KMS-11 (cell line): ENCODE measurements at regions not wholly inside any gene's neighbourhood (a gene's known extent, or its start where the extent isn't known, plus 50 kb on each side); places are given as distances from the start of the nearest gene placed in this dataset.
"Not testable (repeated sequence)": the region's sequence is repeated elsewhere in the genome, so short reads cannot be mapped to it uniquely, and the experiment has no call there.

Experiments used
- H2AFZ ChIP-seq: fragments of 200-600 bp; sonication (generic); 2 replicates; pipeline ENCODE4 v1.6.1; 2016; ENCODE audit warnings: antibody characterized with exemption, mixed run types, low read depth
- H3K27ac ChIP-seq: fragments of 200-600 bp; sonication (generic); 2 replicates; pipeline ENCODE4 v1.6.1; 2016; ENCODE audit warnings: mild to moderate bottlenecking, mixed run types
- H3K27me3 ChIP-seq: fragments of 200-600 bp; sonication (generic); 2 replicates; pipeline ENCODE4 v1.6.1; 2017; ENCODE audit warnings: mild to moderate bottlenecking, low read depth, mixed run types, moderate library complexity; ENCODE audit not compliant: insufficient read depth
- H3K36me3 ChIP-seq: fragments of 200-600 bp; sonication (generic); 2 replicates; pipeline ENCODE4 v1.6.1; 2017; ENCODE audit warnings: mild to moderate bottlenecking, mixed run types; ENCODE audit not compliant: insufficient read depth
- H3K4me1 ChIP-seq: fragments of 200-600 bp; sonication (generic); 2 replicates; pipeline ENCODE4 v1.6.1; 2016; ENCODE audit warnings: mild to moderate bottlenecking, low read depth, mixed run types; ENCODE audit not compliant: poor library complexity, severe bottlenecking
- H3K4me2 ChIP-seq: fragments of 200-600 bp; sonication (generic); 2 replicates; pipeline ENCODE4 v1.7.0; 2016; ENCODE audit warnings: mild to moderate bottlenecking, mixed run types
- H3K4me3 ChIP-seq: fragments of 200-600 bp; sonication (generic); IDR thresholded peaks from 2 replicates; pipeline ENCODE4 v1.6.1; 2017; ENCODE audit warnings: low read depth, low read length, mixed read lengths; ENCODE audit not compliant: insufficient read depth
- H3K79me2 ChIP-seq: fragments of 200-600 bp; sonication (generic); 2 replicates; pipeline ENCODE4 v1.6.1; 2016; ENCODE audit warnings: low read depth, mixed run types; ENCODE audit not compliant: insufficient read depth
- H3K9ac ChIP-seq: fragments of 200-600 bp; sonication (generic); 2 replicates; pipeline ENCODE4 v1.6.1; 2016; ENCODE audit warnings: mild to moderate bottlenecking, mixed run types
- H4K20me1 ChIP-seq: fragments of 200-600 bp; sonication (generic); 2 replicates; pipeline ENCODE4 v1.6.1; 2016; ENCODE audit warnings: mild to moderate bottlenecking, mixed run types; ENCODE audit not compliant: insufficient read depth
- TF ChIP-seq, protein P1 (sequence below): fragments of 200-600 bp; sonication (generic); conservative IDR thresholded peaks from 2 replicates; pipeline ENCODE4 v1.6.1; 2017; ENCODE audit warnings: low read depth, mild to moderate bottlenecking, antibody characterized with exemption, low read length, moderate library complexity, mixed read lengths

DNA sequence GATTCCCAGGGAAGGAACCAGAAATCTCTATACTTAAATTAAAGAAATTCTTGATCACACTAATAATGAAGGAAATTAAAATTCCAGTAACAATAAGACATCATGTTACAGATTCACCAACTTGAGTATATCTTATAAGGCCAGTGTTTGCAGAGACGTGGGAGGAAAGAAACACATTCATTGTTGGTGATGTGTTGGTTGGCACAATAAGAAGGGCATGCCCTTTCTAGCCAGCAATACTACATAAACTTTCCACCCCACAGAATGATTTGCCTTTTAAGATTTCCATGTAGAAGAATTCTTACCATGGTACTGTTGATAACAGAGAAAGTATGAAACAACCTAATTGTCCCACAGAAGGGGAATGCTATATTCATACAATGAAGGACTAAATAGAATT lies 581.5 kb downstream of the STIM2 start:
- Histone ChIP-seq H4K20me1 (no peaks in the 10 kb centered on the region), H3K4me2 (no peak overlapping the region), H2AFZ (no peak overlapping the region), H3K27me3 (no peaks in the 10 kb centered on the region), H3K9ac (no peak overlapping the region), H3K27ac (no peak overlapping the region), H3K36me3 (no peaks in the 10 kb centered on the region), H3K4me1 (no peaks in the 10 kb centered on the region), H3K79me2 (no peaks in the 10 kb centered on the region), H3K4me3 (no peak overlapping the region)
- TF ChIP-seq, protein P1, sequence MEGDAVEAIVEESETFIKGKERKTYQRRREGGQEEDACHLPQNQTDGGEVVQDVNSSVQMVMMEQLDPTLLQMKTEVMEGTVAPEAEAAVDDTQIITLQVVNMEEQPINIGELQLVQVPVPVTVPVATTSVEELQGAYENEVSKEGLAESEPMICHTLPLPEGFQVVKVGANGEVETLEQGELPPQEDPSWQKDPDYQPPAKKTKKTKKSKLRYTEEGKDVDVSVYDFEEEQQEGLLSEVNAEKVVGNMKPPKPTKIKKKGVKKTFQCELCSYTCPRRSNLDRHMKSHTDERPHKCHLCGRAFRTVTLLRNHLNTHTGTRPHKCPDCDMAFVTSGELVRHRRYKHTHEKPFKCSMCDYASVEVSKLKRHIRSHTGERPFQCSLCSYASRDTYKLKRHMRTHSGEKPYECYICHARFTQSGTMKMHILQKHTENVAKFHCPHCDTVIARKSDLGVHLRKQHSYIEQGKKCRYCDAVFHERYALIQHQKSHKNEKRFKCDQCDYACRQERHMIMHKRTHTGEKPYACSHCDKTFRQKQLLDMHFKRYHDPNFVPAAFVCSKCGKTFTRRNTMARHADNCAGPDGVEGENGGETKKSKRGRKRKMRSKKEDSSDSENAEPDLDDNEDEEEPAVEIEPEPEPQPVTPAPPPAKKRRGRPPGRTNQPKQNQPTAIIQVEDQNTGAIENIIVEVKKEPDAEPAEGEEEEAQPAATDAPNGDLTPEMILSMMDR = no peak

DNA sequence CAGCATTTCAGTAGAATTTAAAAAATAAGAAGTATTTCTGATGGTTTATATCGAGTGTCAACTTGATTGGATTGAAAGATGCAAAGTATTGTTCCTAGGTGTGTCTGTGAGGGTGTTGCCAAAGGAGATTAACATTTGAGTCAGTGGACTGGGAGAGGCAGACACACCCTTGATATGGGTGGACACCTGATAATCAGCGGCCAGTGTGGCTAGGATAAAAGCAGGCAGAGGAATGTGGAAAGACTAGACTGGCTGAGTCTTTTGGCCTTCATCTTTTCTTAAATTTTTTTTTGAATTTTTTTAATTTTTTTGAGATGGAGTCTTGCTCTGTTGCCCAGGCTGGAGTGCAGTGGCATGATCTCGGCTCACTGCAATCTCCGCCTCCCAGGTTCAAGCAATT lies 582.0 kb downstream of the STIM2 start:
- H3K27ac ChIP-seq, H3K4me2 ChIP-seq, H3K4me1 ChIP-seq: not testable (repeated sequence)

DNA sequence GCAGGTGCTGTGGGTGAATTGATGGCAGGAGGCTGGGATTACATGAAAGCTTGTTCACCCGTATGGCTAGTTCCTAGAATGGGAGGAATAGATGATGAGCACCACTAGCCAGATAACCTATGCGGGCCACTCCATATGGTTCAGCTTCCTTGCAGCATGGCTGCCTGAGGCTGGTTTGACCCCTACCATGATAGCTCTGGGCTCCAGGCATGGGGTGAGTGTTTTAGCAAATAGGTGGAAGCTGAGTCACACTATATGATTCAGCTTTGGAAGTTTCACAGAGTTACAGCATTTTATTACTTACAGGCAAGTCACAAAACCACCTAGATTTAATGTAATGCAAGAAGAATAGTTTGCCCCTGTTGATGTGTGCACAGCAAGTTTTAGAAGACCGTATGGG lies 603.2 kb downstream of the STIM2 start:
- Histone ChIP-seq H2AFZ (no peak overlapping the region), H3K4me1 (no peaks in the 10 kb centered on the region), H4K20me1 (no peaks in the 10 kb centered on the region), H3K4me3 (no peak overlapping the region), H3K36me3 (no peaks in the 10 kb centered on the region), H3K27me3 (no peaks in the 10 kb centered on the region), H3K4me2 (no peak overlapping the region), H3K79me2 (no peaks in the 10 kb centered on the region), H3K9ac (no peak overlapping the region), H3K27ac (no peak overlapping the region)
- TF ChIP-seq, protein P1 = no peak

More for the DNA sequence above, 582.0 kb downstream of the STIM2 start:
- H3K4me3 ChIP-seq, H2AFZ ChIP-seq, H3K27me3 ChIP-seq, H4K20me1 ChIP-seq, H3K36me3 ChIP-seq, H3K79me2 ChIP-seq, H3K9ac ChIP-seq: not testable (repeated sequence)

DNA sequence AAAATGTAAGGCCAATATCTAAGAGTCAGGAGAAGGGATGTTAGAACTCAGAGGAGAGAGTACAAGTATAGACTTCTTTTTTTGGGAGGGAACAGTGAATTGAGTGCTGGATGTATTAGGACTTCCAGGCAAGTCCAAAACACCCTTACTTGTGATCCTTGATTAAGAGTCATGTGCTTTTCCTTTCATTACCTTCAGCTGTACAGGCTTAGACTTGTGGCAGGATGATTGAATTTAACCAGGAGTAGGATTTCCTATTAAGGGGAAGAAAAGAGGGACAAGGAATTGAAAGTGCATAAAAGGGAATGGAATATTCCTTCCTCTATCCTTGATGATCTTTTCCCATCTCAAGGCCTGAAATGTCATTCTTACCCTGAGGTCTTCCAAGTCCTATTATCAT lies 606.7 kb downstream of the STIM2 start:
- Histone ChIP-seq H2AFZ (no peak overlapping the region), H3K9ac (no peak overlapping the region), H3K4me1 (no peaks in the 10 kb centered on the region), H3K36me3 (no peaks in the 10 kb centered on the region), H3K4me3 (no peak overlapping the region), H3K27ac (no peak overlapping the region), H4K20me1 (no peaks in the 10 kb centered on the region), H3K4me2 (no peak overlapping the region), H3K79me2 (no peaks in the 10 kb centered on the region), H3K27me3 (no peaks in the 10 kb centered on the region)
- TF ChIP-seq, protein P1 = no peak

DNA sequence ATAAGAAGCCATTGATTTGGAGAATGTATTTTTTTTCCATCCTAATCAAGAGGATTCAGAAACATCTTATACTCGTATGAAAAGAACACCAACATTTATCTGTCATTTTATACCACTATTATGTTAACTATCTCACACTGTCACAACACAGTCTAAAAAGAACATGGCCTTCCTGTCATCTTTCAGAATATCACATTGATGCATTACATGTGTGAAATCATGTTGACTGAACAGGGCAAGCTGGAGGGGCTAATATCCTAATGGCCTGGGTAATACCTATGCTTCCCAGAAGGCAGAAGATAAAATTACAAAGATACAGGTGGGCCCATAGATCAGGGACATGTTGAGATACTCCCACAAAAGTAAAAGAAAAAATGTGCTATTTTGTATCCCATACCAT lies 611.7 kb downstream of the STIM2 start:
- Histone ChIP-seq H3K36me3 (no peaks in the 10 kb centered on the region), H3K9ac (no peak overlapping the region), H4K20me1 (no peaks in the 10 kb centered on the region), H2AFZ (no peak overlapping the region), H3K27me3 (no peaks in the 10 kb centered on the region), H3K4me3 (no peak overlapping the region), H3K27ac (no peak overlapping the region), H3K79me2 (no peaks in the 10 kb centered on the region), H3K4me2 (no peak overlapping the region), H3K4me1 (peaks cover 25% of the 10 kb centered on the region)
- TF ChIP-seq, protein P1 = no peak
